T-cell (primary cell): ENCODE measurements at regions not wholly inside any gene's neighbourhood (a gene's known extent, or its start where the extent isn't known, plus 50 kb on each side); places are given as distances from the start of the nearest gene placed in this dataset.

Experiments used
- ATAC-seq, 4 experiments: fragments of 200-7000 bp in 3 of 4; fragments of 150-1000 bp in 1 of 4; cut with Tn5 transposase; replicated peaks in 1 of 4; 1 replicate in 3 of 4; 2 replicates in 1 of 4; pipeline ENCODE4 v1.10.0; 2021; ENCODE audit warnings: moderate library complexity in 3 of 4, mild to moderate bottlenecking in 2 of 4, moderate number of reproducible peaks in 1 of 4
- CTCF ChIA-PET, 2 donors: fragments of 300-600 bp; sonication (Branson Sonifier 250); formaldehyde crosslinking; loops; one replicate each; lab custom pipeline; 2022; ENCODE audit warnings: antibody characterized with exemption in 2 of 2; lab: Charles Lee
- POLR2A ChIA-PET, 2 donors: fragments of 300-600 bp; sonication (Branson Sonifier 250); formaldehyde crosslinking; loops; one replicate each; lab custom pipeline; 2022; ENCODE audit warnings: antibody characterized with exemption in 2 of 2; lab: Charles Lee
- DNase-seq, 35 experiments: peaks; one replicate each; pipeline versions ENCODE4 v3.0.0 to v3.0.0-alpha.2; 2013 to 2023
- H3K27ac ChIP-seq: one replicate; pipeline ENCODE4 v1.5.1; 2013; ENCODE audit warnings: low read length
- H3K27me3 ChIP-seq, 2 experiments: replicated peaks in 1 of 2; 1 replicate in 1 of 2; 2 replicates in 1 of 2; pipeline versions ENCODE4 v1.6.1 to v1.7.0; 2013; ENCODE audit warnings: low read length in 1 of 2, mixed read lengths in 1 of 2; ENCODE audit not compliant: control insufficient read depth in 2 of 2, insufficient read depth in 2 of 2; ENCODE audit errors: extremely low read depth in 1 of 2
- H3K36me3 ChIP-seq, 2 donors: 1 replicate in 1 of 2; 2 replicates in 1 of 2; pipeline versions ENCODE4 v1.6.1 to v1.7.0; 2013; ENCODE audit warnings: low read length in 1 of 2; ENCODE audit not compliant: control insufficient read depth in 2 of 2, insufficient read depth in 1 of 2; ENCODE audit errors: extremely low read depth in 1 of 2
- H3K4me1 ChIP-seq, 2 experiments: 1 replicate in 1 of 2; 2 replicates in 1 of 2; pipeline versions ENCODE4 v1.6.1 to v1.7.0; 2013; ENCODE audit warnings: low read length in 2 of 2, mixed read lengths in 1 of 2; ENCODE audit not compliant: insufficient read depth in 2 of 2, control insufficient read depth in 1 of 2; ENCODE audit errors: extremely low read depth in 1 of 2
- H3K4me3 ChIP-seq, 2 donors: 1 replicate in 1 of 2; 2 replicates in 1 of 2; pipeline versions ENCODE4 v1.5.1 to v1.7.0; 2013; ENCODE audit warnings: mild to moderate bottlenecking in 2 of 2, low read length in 1 of 2, moderate library complexity in 1 of 2; ENCODE audit not compliant: control insufficient read depth in 1 of 2; ENCODE audit errors: extremely low read depth in 1 of 2
- H3K9me3 ChIP-seq: 2 replicates; pipeline ENCODE4 v1.7.0; 2013
- H3K27ac Mint-ChIP-seq, 2 donors: one replicate each; pipeline ENCODE4 v1.8.0; 2020 to 2021; ENCODE audit warnings: mild to moderate bottlenecking in 2 of 2, mixed read lengths in 2 of 2
- H3K27me3 Mint-ChIP-seq, 2 donors: one replicate each; pipeline ENCODE4 v1.8.0; 2021 to 2022; ENCODE audit warnings: mixed read lengths in 2 of 2
- H3K36me3 Mint-ChIP-seq: one replicate; pipeline ENCODE4 v1.8.0; 2021; ENCODE audit warnings: mixed read lengths
- H3K4me1 Mint-ChIP-seq, 3 donors: one replicate each; pipeline ENCODE4 v1.8.0; 2020 to 2022; ENCODE audit warnings: mixed read lengths in 3 of 3, mild to moderate bottlenecking in 1 of 3
- H3K4me3 Mint-ChIP-seq, 3 donors: one replicate each; pipeline ENCODE4 v1.8.0; 2020 to 2022; ENCODE audit warnings: mild to moderate bottlenecking in 3 of 3, mixed read lengths in 3 of 3, moderate library complexity in 3 of 3
- H3K9me3 Mint-ChIP-seq, 3 donors: one replicate each; pipeline ENCODE4 v1.8.0; 2020 to 2022; ENCODE audit warnings: mixed read lengths in 3 of 3
- WGBS: methylation state at CpG from one replicate; pipeline ENCODE4 v1.1.5; 2013; ENCODE audit warnings: missing lambda C conversion rate; ENCODE audit not compliant: insufficient coverage; 5-methylcytosine and 5-hydroxymethylcytosine counted together

GRCh38 chr4:162935214-162935613, 231.5 kb downstream of the NAF1 start:
- H3K4me1 Mint-ChIP-seq: no peaks in the 10 kb centered on the region
- no peak for ATAC-seq
- ChIA-PET CTCF (no interaction called here), POLR2A (no interaction called here)
- no peak overlapping the region for H3K4me3 ChIP-seq
- H3K4me3 Mint-ChIP-seq: no peak overlapping the region
- no peaks in the 10 kb centered on the region for H3K36me3 ChIP-seq
- H3K27me3 Mint-ChIP-seq: no peaks in the 10 kb centered on the region
- H3K9me3 ChIP-seq: no peaks in the 10 kb centered on the region
- no peak overlapping the region for H3K27ac Mint-ChIP-seq
- no peaks in the 10 kb centered on the region for H3K4me1 ChIP-seq
- H3K9me3 Mint-ChIP-seq: no peaks in the 10 kb centered on the region
- H3K27ac ChIP-seq: no peak overlapping the region
- H3K27me3 ChIP-seq: no peaks in the 10 kb centered on the region
- H3K36me3 Mint-ChIP-seq: no peaks in the 10 kb centered on the region
- DNase-seq: no peak
- 81% methylated on average over 5 of the region's 6 CpGs for WGBS

- Mint-ChIP-seq H3K27ac (no peak overlapping the region), H3K36me3 (no peaks in the 10 kb centered on the region), H3K9me3 (no peaks in the 10 kb centered on the region), H3K4me1 (no peaks in the 10 kb centered on the region), H3K4me3 (no peak overlapping the region), H3K27me3 (no peaks in the 10 kb centered on the region)
- H3K4me1 ChIP-seq: no peaks in the 10 kb centered on the region
- H3K9me3 ChIP-seq: no peaks in the 10 kb centered on the region
- no CpG with 5 or more reads among the region's 4 CpGs for WGBS
- ChIA-PET CTCF (interaction anchor here in 1 of 2 donors (0.6 kb wide), 1 partner anchor 537 kb away, joined by 6 read pairs; no protein-coding TSS in a partner anchor), POLR2A (no interaction called here)
- no peak overlapping the region for H3K27ac ChIP-seq
- no peaks in the 10 kb centered on the region for H3K36me3 ChIP-seq
- DNase-seq: no peak
- ATAC-seq: no peak
- no peaks in the 10 kb centered on the region for H3K27me3 ChIP-seq
- no peak overlapping the region for H3K4me3 ChIP-seq
Measured at GRCh38 chr4:162931286-162931685, 235.4 kb downstream of the NAF1 start.

DNA sequence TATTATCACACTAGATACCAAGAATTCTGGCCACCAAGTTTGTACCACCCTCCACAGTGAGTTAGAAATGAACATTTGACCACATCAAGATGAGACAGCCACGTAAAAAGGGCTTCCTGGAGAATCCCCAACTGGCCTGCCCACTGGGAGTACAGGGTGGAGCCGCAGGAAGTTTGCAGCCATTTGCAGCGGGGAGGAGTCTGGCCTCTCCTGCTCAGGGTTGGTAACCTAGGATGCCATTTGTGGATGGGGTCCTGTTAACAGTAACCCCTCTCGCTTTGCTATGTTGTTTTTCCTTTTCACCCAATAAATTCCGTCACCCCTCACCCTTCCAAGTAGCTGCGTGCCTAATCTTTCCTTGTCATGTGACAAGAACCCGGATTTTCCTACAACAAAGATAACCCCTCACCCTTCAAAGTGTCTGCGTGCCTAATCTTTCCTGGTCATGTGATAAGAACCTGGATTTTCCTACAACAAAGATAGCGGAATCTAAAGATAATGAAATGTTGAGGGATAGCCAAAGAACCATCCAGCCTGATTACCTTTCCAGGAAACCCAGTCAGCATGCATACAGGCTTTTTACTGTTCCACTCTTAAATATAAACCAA, 245.4 kb downstream of the NAF1 start:
- ChIA-PET CTCF (interaction anchor here in 1 of 2 donors (0.7 kb wide), 1 partner anchor 82 kb away, joined by 3 read pairs; no protein-coding TSS in a partner anchor), POLR2A (no interaction called here)
- no peak overlapping the region for H3K4me3 Mint-ChIP-seq
- H3K4me1 Mint-ChIP-seq: no peaks in the 10 kb centered on the region
- Histone ChIP-seq H3K27me3 (no peaks in the 10 kb centered on the region), H3K36me3 (no peaks in the 10 kb centered on the region), H3K4me1 (no peaks in the 10 kb centered on the region), H3K4me3 (no peak overlapping the region), H3K27ac (no peak overlapping the region), H3K9me3 (no peaks in the 10 kb centered on the region)
- WGBS: 69% methylated on average over 7 of the region's 9 CpGs
- ATAC-seq (no peak), DNase-seq (no peak)
- no peak overlapping the region for H3K27ac Mint-ChIP-seq
- H3K27me3 Mint-ChIP-seq: no peaks in the 10 kb centered on the region
- no peaks in the 10 kb centered on the region for H3K36me3 Mint-ChIP-seq
- H3K9me3 Mint-ChIP-seq: peaks cover 0 to 10% (median 6%) of the 10 kb centered on the region in 3 donors

- no peaks in the 10 kb centered on the region for H3K36me3 ChIP-seq
- H3K4me3 Mint-ChIP-seq: no peak overlapping the region
- no peak overlapping the region for H3K27ac Mint-ChIP-seq
- no peaks in the 10 kb centered on the region for H3K4me1 Mint-ChIP-seq
- H3K27me3 ChIP-seq: no peaks in the 10 kb centered on the region
- DNase-seq: no peak
- no peak for ATAC-seq
- no peak overlapping the region for H3K27ac ChIP-seq
- H3K36me3 Mint-ChIP-seq: no peaks in the 10 kb centered on the region
- no CpG with 5 or more reads among the region's 3 CpGs for WGBS
- H3K27me3 Mint-ChIP-seq: no peaks in the 10 kb centered on the region
- ChIA-PET POLR2A (no interaction called here), CTCF (interaction anchor here in 1 of 2 donors (0.7 kb wide), 1 partner anchor 83 kb away, joined by 3 read pairs; no protein-coding TSS in a partner anchor)
- peaks cover 1 to 11% (median 7%) of the 10 kb centered on the region in 3 donors for H3K9me3 Mint-ChIP-seq
- no peaks in the 10 kb centered on the region for H3K9me3 ChIP-seq
- no peaks in the 10 kb centered on the region for H3K4me1 ChIP-seq
- no peak overlapping the region for H3K4me3 ChIP-seq
Measured at GRCh38 chr4:162920649-162921048, 246.0 kb downstream of the NAF1 start.

DNA sequence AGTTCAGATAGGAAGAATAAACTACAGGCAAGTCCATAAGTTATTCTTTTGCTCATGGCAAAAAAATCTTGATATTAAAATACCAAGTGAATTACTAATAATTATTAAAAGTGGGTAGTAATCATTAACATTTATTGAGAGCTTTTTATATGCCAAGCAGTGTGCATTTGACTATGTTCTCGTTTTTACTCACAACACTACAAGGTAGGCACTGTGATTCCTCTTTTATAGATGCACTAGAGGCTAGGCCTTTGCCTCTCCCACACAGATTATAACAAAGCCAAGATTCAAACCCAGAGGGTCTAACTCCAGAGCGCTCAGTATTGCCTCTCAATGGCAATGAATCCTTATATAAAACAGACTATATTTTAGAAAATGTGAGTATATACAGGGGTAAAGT, 254.2 kb downstream of the NAF1 start:
- no CpG with 5 or more reads among the region's 2 CpGs for WGBS
- DNase-seq (no peak), ATAC-seq (no peak)
- H3K4me1 ChIP-seq: no peaks in the 10 kb centered on the region
- no peaks in the 10 kb centered on the region for H3K9me3 ChIP-seq
- H3K27ac ChIP-seq: no peak overlapping the region
- no peaks in the 10 kb centered on the region for H3K36me3 ChIP-seq
- H3K27me3 ChIP-seq: no peaks in the 10 kb centered on the region
- Mint-ChIP-seq H3K4me3 (no peak overlapping the region), H3K27me3 (no peaks in the 10 kb centered on the region), H3K9me3 (peaks cover 8 to 13% (median 9%) of the 10 kb centered on the region in 3 donors), H3K4me1 (no peaks in the 10 kb centered on the region), H3K27ac (no peak overlapping the region), H3K36me3 (no peaks in the 10 kb centered on the region)
- no peak overlapping the region for H3K4me3 ChIP-seq
- CTCF ChIA-PET: no interaction called here
- POLR2A ChIA-PET: no interaction called here

GRCh38 chr4:162911349-162911748, 255.3 kb downstream of the NAF1 start:
- POLR2A ChIA-PET: no interaction called here
- no peaks in the 10 kb centered on the region for H3K4me1 Mint-ChIP-seq
- CTCF ChIA-PET: no interaction called here
- H3K4me3 Mint-ChIP-seq: no peak overlapping the region
- H3K9me3 ChIP-seq: no peaks in the 10 kb centered on the region
- no CpG with 5 or more reads among the region's 3 CpGs for WGBS
- no peak overlapping the region for H3K4me3 ChIP-seq
- no peaks in the 10 kb centered on the region for H3K36me3 ChIP-seq
- H3K27me3 Mint-ChIP-seq: no peaks in the 10 kb centered on the region
- H3K27ac Mint-ChIP-seq: no peak overlapping the region
- ATAC-seq (no peak), DNase-seq (no peak)
- H3K27me3 ChIP-seq: no peaks in the 10 kb centered on the region
- H3K4me1 ChIP-seq: no peaks in the 10 kb centered on the region
- H3K27ac ChIP-seq: no peak overlapping the region
- no peaks in the 10 kb centered on the region for H3K36me3 Mint-ChIP-seq
- H3K9me3 Mint-ChIP-seq: peaks cover 9 to 11% (median 10%) of the 10 kb centered on the region in 3 donors
